ENCODE measurements at regions not wholly inside any gene's neighbourhood (a gene's known extent, or its start where the extent isn't known, plus 50 kb on each side); places are given as distances from the start of the nearest gene placed in this dataset.
"Not testable (repeated sequence)": the region's sequence is repeated elsewhere in the genome, so short reads cannot be mapped to it uniquely, and the experiment has no call there.

- DNase-seq (ENCODE audit: low read depth), result no peak
- TF ChIP-seq CTCF (IDR thresholded peaks at IDR 0.05; ENCODE audit: insufficient read depth, low read length), result no peak
- H3K4me3 ChIP-seq (ENCODE audit: low read depth, low read length), result no peak overlapping the region
Observed at GRCh38 chr1:182235952-182236650, 155.5 kb downstream of the GLUL start.

GRCh38 chr1:182235604-182235951 lies 156.0 kb downstream of the GLUL start:
- no peak for DNase-seq (ENCODE audit: low read depth)
- TF ChIP-seq CTCF (IDR thresholded peaks at IDR 0.05; ENCODE audit: insufficient read depth, low read length), result no peak
- H3K4me3 ChIP-seq (ENCODE audit: low read depth, low read length), result no peak overlapping the region

GRCh38 chr1:182229921-182230491 lies 161.6 kb downstream of the GLUL start:
- DNase-seq (ENCODE audit: low read depth), result no peak

GRCh38 chr1:182229451-182229850 lies 162.1 kb downstream of the GLUL start:
- no peak overlapping the region for H3K4me3 ChIP-seq (ENCODE audit: low read depth, low read length)
- DNase-seq (ENCODE audit: low read depth), result no peak
- no peak for TF ChIP-seq CTCF (IDR thresholded peaks at IDR 0.05; ENCODE audit: insufficient read depth, low read length)

More at GRCh38 chr1:182229921-182230491, 161.6 kb downstream of the GLUL start:
- no peak for TF ChIP-seq CTCF (IDR thresholded peaks at IDR 0.05; ENCODE audit: insufficient read depth, low read length)
- no peak overlapping the region for H3K4me3 ChIP-seq (ENCODE audit: low read depth, low read length)

- no peak for DNase-seq (ENCODE audit: low read depth)
- no peak overlapping the region for H3K4me3 ChIP-seq (ENCODE audit: low read depth, low read length)
- no peak for TF ChIP-seq CTCF (IDR thresholded peaks at IDR 0.05; ENCODE audit: insufficient read depth, low read length)
Observed at GRCh38 chr1:182227864-182228547, 163.6 kb downstream of the GLUL start.

DNA sequence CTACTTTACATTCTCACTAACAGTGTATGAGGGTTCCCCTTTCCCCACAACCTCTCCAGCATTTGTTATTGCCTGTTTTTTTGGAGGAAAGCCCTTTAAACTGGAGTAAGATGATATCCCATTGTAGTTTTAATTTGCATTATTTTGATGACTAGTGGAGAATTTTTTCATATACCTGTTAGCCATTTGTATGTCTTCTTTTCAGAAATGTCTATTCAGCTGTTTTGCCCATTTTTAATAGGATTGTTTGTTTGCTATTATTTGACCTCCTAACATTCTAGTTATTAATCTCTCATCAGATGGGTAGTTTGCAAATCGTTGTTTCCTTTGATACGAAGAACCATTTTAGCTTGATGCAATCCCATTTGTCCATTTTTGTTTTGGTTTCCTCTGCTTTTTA lies 165.0 kb downstream of the GLUL start:
- DNase-seq (ENCODE audit: low read depth), result no peak
- no peak overlapping the region for H3K4me3 ChIP-seq (ENCODE audit: low read depth, low read length)
- no peak for TF ChIP-seq CTCF (IDR thresholded peaks at IDR 0.05; ENCODE audit: insufficient read depth, low read length)

GRCh38 chr1:182225755-182226154 lies 164.2 kb upstream of the ZNF648 start:
- not testable (repeated sequence) for DNase-seq (ENCODE audit: low read depth); H3K4me3 ChIP-seq (ENCODE audit: low read depth, low read length)

GRCh38 chr1:182221990-182222389 lies 160.5 kb upstream of the ZNF648 start:
- DNase-seq (ENCODE audit: low read depth); H3K4me3 ChIP-seq (ENCODE audit: low read depth, low read length): not testable (repeated sequence)

DNA sequence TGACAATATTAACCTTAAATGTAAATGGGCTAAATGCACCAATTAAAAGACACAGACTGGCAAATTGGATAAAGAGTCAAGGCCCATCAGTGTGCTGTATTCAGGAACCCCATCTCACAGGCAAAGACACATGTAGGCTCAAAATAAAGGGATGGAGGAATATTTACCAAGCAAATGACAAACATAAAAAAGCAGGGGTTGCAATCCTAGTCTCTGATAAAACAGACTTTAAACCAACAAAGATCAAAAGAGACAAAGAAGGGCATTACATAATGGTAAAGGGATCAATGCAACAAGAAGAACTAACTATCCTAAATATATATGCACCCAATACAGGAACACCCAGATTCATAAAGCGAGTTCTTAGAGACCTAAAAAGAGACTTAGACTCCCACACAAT lies 159.9 kb upstream of the ZNF648 start:
- not testable (repeated sequence) for H3K4me3 ChIP-seq (ENCODE audit: low read depth, low read length); DNase-seq (ENCODE audit: low read depth)

All from fibroblast of the aortic adventitia (primary cell).